IPS-NIHi11 (cell line): ENCODE measurements at regions not wholly inside any gene's neighbourhood (a gene's known extent, or its start where the extent isn't known, plus 50 kb on each side); places are given as distances from the start of the nearest gene placed in this dataset.
"Not testable (repeated sequence)": the region's sequence is repeated elsewhere in the genome, so short reads cannot be mapped to it uniquely, and the experiment has no call there.

Source experiments
- DNase-seq: peaks from one replicate; pipeline ENCODE4 v3.0.0; 2012; ENCODE audit warnings: mixed read lengths, low spot score

DNA sequence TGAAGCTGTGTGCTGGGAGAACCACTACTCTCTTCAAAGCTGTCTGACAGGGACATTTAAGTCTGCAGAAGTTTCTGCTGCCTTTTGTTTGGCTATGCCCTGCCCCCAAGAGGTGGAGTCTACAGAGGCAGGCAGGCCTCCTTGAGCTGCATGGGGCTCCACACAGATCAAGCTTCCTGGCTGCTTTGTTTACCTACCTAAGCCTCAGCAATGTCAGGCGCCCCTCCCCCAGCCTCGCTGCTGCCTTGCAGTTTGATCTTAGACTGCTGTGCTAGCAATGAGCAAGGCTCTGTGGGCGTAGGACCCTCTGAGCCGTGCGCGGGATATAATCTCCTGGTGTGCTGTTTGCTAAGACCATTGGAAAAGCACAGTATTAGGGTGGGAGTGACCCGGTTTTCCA, 103.3 kb upstream of the SALL1 start:
- DNase-seq = not testable (repeated sequence)

DNA sequence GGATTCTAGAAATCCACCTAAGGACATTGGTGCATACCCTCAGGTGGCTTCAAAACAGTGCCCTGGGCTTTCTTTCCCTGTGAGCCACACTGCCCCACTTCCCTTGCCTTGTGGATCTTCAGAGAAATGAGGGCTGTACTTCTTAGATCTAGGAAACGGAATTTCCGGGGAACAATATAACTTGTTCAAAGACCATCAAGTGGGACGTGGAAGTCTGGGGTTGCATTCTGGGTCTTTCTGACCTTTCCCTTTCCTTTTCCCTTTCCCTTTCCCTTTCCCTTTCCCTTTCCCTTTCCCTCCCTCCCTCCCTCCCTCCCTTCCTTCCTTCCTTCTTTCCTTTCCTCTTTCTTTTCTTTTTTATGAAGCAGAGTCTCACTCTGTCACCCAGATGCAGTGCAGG, 97.1 kb upstream of the SALL1 start:
- no peak for DNase-seq

DNA sequence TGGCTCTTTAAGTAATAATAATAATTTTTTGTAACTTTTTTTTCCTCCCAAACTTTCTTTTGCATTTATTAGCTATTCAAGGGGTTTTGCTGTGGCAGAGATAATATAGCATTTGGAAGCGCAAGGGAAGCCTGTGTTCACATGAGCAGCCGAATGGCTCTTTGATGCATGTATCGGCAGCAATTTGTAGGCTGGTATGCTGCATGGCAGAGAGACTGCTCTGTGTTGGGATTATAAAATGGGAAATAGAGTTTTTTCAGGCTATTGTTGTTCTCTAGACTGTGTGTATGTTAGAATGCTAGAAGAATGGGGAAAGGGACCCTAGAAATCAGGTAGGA, 94.6 kb upstream of the SALL1 start:
- DNase-seq = no peak

- DNase-seq = no peak
These were observed 94.0 kb upstream of the SALL1 start for GRCh38 chr16:51244887-51245657.

GRCh38 chr16:51243936-51244436, 92.9 kb upstream of the SALL1 start:
- DNase-seq = no peak

- DNase-seq = no peak
These were observed 91.4 kb upstream of the SALL1 start for GRCh38 chr16:51242296-51242994.

- no peak for DNase-seq
These were observed 88.1 kb upstream of the SALL1 start for GRCh38 chr16:51239196-51239595.

- DNase-seq = peak; percentile 48
These were observed 86.8 kb upstream of the SALL1 start for GRCh38 chr16:51237861-51238378.

DNA sequence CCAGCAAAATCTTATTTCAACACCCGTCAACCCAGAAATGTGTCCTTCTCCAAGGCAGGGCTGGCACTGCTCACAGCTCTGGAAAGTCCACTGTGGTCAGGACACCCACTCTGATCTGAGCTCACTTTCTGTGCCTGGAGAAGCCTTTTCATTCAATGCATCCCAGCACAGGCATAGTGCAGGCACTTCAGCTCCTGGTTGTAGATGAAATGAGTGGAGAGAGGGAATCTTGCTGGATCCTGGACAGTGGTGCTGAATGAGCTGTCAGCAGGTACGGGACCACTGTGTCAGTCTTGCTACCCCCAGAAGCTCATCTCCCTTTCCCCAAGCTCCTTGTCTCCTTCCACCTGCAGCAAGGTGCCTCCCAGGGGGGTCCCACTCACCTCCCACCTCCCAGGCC, 86.1 kb upstream of the SALL1 start:
- DNase-seq = no peak

- DNase-seq = no peak
These were observed 85.5 kb upstream of the SALL1 start for GRCh38 chr16:51236583-51236982.

DNA sequence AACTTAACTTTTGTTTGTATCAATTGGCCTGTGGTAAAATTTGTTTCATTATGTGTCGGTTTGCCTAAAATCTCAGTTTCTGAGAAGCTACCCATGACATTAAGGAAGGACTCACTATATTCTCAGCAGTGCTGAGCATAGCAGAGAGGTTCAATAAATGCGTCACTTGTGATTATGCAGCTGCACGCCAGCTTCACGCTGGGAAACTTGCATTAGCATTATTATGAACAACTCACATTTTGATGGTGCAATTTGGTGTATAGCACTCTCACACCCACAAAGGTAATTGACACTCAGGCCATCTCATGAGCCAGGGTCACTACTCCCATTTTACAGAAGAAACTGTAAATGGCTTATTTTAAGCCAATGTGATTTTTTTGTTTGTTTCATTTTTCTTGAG, 80.6 kb upstream of the SALL1 start:
- no peak for DNase-seq

DNA sequence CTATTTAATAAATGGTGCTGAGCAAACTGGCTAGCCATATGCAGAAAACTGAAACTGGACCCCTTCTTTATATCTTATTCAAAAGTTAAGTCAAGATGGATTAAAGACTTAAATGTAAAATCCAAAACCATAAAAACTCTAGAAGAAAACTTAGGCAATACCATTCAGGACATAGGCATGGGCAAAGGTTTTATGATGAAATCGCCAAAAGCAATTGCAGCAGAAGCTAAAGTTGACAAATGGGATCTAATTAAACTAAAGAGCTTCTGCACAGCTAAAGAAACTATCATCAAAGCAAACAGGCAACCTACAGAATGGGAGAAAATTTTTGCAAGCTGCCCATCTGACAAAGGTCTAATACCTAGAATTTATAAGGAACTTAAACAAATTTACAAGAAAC, 79.0 kb upstream of the SALL1 start:
- not testable (repeated sequence) for DNase-seq

DNA sequence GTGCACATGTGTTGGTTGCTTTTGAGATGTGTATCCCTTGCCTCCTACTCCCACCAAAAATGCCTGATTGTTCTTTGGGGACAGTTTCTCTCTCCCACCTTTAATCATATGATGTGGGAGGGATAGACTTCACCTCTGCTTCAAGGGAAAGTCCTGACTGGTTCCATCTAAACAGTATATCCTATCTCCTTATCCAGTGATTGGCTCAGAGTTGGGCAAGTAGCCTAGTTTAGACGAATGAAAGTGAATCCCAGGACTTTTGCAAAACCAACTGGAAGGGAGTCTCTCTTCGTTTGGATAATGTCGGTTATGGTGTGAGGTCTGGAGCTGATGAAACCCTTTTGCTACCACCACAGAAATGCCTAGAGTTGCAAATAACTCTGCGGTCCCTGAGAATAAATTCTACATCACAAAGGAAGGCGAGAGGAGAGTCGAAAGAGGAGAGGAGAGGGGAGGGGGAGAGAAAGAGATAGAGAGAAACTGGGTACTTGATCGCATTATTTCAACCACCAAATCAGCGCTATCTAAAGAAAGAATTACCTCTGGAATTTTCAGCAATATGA, 77.1 kb upstream of the SALL1 start:
- peak; percentile 32 for DNase-seq

DNA sequence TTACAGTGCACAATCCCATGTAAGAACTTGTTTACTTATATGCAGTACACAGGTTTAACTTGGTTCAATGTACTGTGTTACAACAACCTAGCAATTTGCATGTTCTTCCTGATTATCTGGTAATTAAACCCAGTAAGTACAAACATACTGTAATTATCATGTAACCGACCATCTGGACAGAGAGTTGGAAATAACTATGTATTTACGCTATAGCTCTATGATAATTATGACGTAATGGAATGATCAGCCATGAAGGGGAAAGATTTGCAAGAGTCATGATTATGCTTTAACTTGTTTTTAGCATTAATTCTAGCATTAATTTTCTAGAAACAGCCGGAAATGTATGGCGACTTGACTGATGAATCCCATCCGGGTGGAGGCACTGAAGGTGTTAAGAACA, 74.8 kb upstream of the SALL1 start:
- no peak for DNase-seq

GRCh38 chr16:51224317-51224716, 73.2 kb upstream of the SALL1 start:
- no peak for DNase-seq

GRCh38 chr16:51222016-51222415, 70.9 kb upstream of the SALL1 start:
- no peak for DNase-seq

- no peak for DNase-seq
These were observed 60.1 kb upstream of the SALL1 start for GRCh38 chr16:51211148-51211547.

DNA sequence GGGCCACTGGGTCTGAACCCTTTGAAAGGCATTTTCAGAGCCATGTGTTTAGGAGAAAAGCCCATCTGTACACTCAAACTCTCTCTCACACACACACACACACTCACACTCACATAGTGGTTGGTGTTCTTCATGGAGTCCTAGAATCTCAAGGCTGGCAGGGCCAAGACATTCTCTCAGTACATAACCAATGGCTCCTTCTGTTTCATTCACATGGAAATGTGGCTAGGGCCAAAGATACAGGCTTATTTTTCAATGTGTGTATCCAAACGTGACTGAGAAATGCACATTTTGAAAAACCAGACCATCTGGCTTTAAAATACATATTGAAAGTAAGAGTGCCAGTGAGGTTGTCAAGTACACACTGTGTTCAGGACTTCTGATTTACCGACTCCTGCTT, 59.0 kb upstream of the SALL1 start:
- DNase-seq = no peak

GRCh38 chr16:51201604-51202003, 50.5 kb upstream of the SALL1 start:
- DNase-seq = no peak
